CD4-positive, alpha-beta T cell (primary cell): ENCODE measurements at regions not wholly inside any gene's neighbourhood (a gene's known extent, or its start where the extent isn't known, plus 50 kb on each side); places are given as distances from the start of the nearest gene placed in this dataset.
"Not testable (repeated sequence)": the region's sequence is repeated elsewhere in the genome, so short reads cannot be mapped to it uniquely, and the experiment has no call there.

Experiments used
- ATAC-seq: fragments of 200-7000 bp; cut with Tn5 transposase; one replicate; pipeline ENCODE4 v1.10.0; 2022; ENCODE audit warnings: mild to moderate bottlenecking; ENCODE audit not compliant: poor library complexity
- CTCF ChIA-PET: fragments of 350-600 bp; sonication (Branson Sonifier 250); formaldehyde crosslinking; loops from one replicate; lab custom pipeline; 2021; ENCODE audit warnings: antibody characterized with exemption, inconsistent platforms; lab: Charles Lee
- POLR2A ChIA-PET: fragments of 350-600 bp; sonication (Branson Sonifier 250); formaldehyde crosslinking; loops from one replicate; lab custom pipeline; 2021; ENCODE audit warnings: antibody characterized with exemption, inconsistent platforms; lab: Charles Lee
- DNase-seq, 14 experiments: peaks; one replicate each; pipeline ENCODE4 v3.0.0-alpha.2; 2013 to 2020; ENCODE audit warnings: mixed read lengths in 2 of 14
- H3K27ac ChIP-seq, 2 donors: one replicate each; pipeline versions ENCODE4 v1.5.1 to v1.7.0; 2013; ENCODE audit warnings: low read length in 2 of 2, low read depth in 1 of 2, mild to moderate bottlenecking in 1 of 2
- H3K27me3 ChIP-seq, 2 experiments: 1 replicate in 1 of 2; 2 replicates in 1 of 2; pipeline versions ENCODE4 v1.6.1 to v1.7.0; 2013; ENCODE audit warnings: low read length in 2 of 2, control low read depth in 1 of 2, mild to moderate bottlenecking in 1 of 2, moderate library complexity in 1 of 2; ENCODE audit not compliant: insufficient read depth in 2 of 2, control insufficient read depth in 1 of 2
- H3K36me3 ChIP-seq: one replicate; pipeline ENCODE4 v1.6.1; 2013; ENCODE audit warnings: low read length, control low read depth; ENCODE audit not compliant: insufficient read depth
- H3K4me1 ChIP-seq: one replicate; pipeline ENCODE4 v1.6.1; 2013; ENCODE audit warnings: low read length, control low read depth; ENCODE audit not compliant: insufficient read depth
- H3K4me3 ChIP-seq: one replicate; pipeline ENCODE4 v1.5.1; 2013; ENCODE audit warnings: mild to moderate bottlenecking, low read length, moderate library complexity
- H3K9me3 ChIP-seq, 2 experiments: 1 replicate in 1 of 2; 2 replicates in 1 of 2; pipeline versions ENCODE4 v1.6.1 to v1.7.0; 2013; ENCODE audit warnings: low read length in 2 of 2, mild to moderate bottlenecking in 2 of 2, control low read depth in 1 of 2, moderate library complexity in 1 of 2; ENCODE audit not compliant: control insufficient read depth in 1 of 2, insufficient read depth in 1 of 2
- H3K27ac Mint-ChIP-seq: one replicate; pipeline ENCODE4 v1.8.0; 2020; ENCODE audit warnings: mixed read lengths
- H3K27me3 Mint-ChIP-seq: one replicate; pipeline ENCODE4 v1.8.0; 2021; ENCODE audit warnings: mixed read lengths
- H3K36me3 Mint-ChIP-seq: one replicate; pipeline ENCODE4 v1.8.0; 2021; ENCODE audit warnings: low read depth, mixed read lengths
- H3K4me1 Mint-ChIP-seq: one replicate; pipeline ENCODE4 v1.8.0; 2021; ENCODE audit warnings: low read depth, mixed read lengths
- H3K4me3 Mint-ChIP-seq: one replicate; pipeline ENCODE4 v1.8.0; 2020; ENCODE audit warnings: mild to moderate bottlenecking, mixed read lengths
- H3K9me3 Mint-ChIP-seq: one replicate; pipeline ENCODE4 v1.8.0; 2020; ENCODE audit warnings: mixed read lengths
- intact Hi-C, 2 experiments: fragments of 100-400 bp; cut with DNase I in 1 of 2; cut with micrococcal nuclease in 1 of 2; formaldehyde crosslinking; loops; one replicate each; pipeline versions ENCODE4 v1.15.1 to v1.9.0; 2023 to 2025; cut with DNase I, micrococcal nuclease
- TF ChIP-seq, protein P1 (sequence below): fragments of 200-600 bp; IDR thresholded peaks from one replicate; pipeline ENCODE4 v1.8.0; 2022; ENCODE audit warnings: antibody characterized with exemption, mild to moderate bottlenecking

DNA sequence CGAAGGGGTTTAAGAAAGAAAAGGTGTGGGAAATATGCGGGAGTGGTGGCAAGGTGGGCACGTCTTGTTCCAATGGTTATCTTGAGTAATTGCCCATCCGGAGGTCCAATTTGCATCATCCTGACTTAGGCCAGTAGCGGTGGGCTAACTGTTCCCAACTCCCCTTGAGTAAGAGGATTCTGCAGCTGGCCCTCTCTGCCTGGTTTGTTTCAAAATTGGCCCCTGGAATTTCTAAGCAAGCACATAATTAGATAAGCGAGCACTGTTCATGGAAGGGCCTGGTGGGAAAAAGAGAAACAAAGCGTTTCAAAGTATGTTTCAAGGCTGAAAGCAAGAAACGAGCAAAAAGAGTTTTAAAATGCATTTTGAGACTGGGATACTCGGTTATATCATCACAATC is 198.2 kb downstream of the CEP135 start:
- H3K27me3 ChIP-seq: no peaks in the 10 kb centered on the region
- no peak overlapping the region for H3K27ac ChIP-seq
- TF ChIP-seq, protein P1, sequence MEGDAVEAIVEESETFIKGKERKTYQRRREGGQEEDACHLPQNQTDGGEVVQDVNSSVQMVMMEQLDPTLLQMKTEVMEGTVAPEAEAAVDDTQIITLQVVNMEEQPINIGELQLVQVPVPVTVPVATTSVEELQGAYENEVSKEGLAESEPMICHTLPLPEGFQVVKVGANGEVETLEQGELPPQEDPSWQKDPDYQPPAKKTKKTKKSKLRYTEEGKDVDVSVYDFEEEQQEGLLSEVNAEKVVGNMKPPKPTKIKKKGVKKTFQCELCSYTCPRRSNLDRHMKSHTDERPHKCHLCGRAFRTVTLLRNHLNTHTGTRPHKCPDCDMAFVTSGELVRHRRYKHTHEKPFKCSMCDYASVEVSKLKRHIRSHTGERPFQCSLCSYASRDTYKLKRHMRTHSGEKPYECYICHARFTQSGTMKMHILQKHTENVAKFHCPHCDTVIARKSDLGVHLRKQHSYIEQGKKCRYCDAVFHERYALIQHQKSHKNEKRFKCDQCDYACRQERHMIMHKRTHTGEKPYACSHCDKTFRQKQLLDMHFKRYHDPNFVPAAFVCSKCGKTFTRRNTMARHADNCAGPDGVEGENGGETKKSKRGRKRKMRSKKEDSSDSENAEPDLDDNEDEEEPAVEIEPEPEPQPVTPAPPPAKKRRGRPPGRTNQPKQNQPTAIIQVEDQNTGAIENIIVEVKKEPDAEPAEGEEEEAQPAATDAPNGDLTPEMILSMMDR: no peak
- no peak overlapping the region for H3K27ac Mint-ChIP-seq
- DNase-seq (no peak), ATAC-seq (no peak)
- H3K4me1 Mint-ChIP-seq: no peaks in the 10 kb centered on the region
- H3K27me3 Mint-ChIP-seq: peaks cover 6% of the 10 kb centered on the region
- H3K9me3 ChIP-seq: no peaks in the 10 kb centered on the region
- intact Hi-C loops: no loop called here
- H3K9me3 Mint-ChIP-seq: no peaks in the 10 kb centered on the region
- ChIA-PET CTCF (no interaction called here), POLR2A (no interaction called here)
- H3K4me3 ChIP-seq: no peak overlapping the region
- no peaks in the 10 kb centered on the region for H3K4me1 ChIP-seq
- no peaks in the 10 kb centered on the region for H3K36me3 ChIP-seq
- H3K36me3 Mint-ChIP-seq: no peaks in the 10 kb centered on the region
- H3K4me3 Mint-ChIP-seq: no peak overlapping the region

- ATAC-seq (no peak), DNase-seq (no peak)
- H3K27ac ChIP-seq: no peak overlapping the region
- Mint-ChIP-seq H3K9me3 (no peaks in the 10 kb centered on the region), H3K36me3 (no peaks in the 10 kb centered on the region), H3K27ac (no peak overlapping the region), H3K27me3 (peaks cover 6% of the 10 kb centered on the region), H3K4me1 (no peaks in the 10 kb centered on the region), H3K4me3 (no peak overlapping the region)
- CTCF ChIA-PET: no interaction called here
- POLR2A ChIA-PET: no interaction called here
- H3K27me3 ChIP-seq: no peaks in the 10 kb centered on the region
- TF ChIP-seq, protein P1: no peak
- H3K4me1 ChIP-seq: no peaks in the 10 kb centered on the region
- no peaks in the 10 kb centered on the region for H3K9me3 ChIP-seq
- H3K36me3 ChIP-seq: no peaks in the 10 kb centered on the region
- intact Hi-C loops: no loop called here
- no peak overlapping the region for H3K4me3 ChIP-seq
These were observed 193.3 kb downstream of the CEP135 start for GRCh38 chr4:56142088-56142487.

DNA sequence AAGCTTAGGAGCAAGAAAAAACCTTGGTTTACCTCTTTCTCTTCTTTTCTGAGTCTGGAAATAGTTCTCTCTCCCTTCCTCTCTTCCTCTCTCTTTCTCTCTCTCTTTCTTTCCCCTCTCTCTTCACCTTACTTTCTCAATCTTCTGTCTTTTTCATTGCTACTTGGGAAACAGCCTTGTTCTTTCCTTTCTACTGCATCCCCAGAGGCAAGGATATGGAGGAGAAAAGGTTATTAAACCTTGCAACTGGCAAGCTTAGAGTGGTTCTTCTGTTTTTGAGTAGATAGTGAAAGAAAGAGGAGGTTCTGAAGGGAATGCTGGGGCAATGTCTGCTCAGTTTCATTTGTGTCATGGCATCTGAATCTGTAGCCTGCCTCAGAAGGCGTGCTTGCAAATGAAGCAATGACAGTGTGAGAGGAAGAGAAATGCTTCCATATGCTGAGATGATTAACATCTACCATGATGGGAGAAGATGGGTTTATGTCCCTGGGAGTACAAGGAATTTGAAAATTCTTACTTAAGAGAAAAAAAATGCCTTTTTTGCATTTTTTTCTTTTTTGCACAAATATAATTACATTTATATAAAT is 190.6 kb downstream of the CEP135 start:
- Mint-ChIP-seq H3K4me3 (no peak overlapping the region), H3K27ac (no peak overlapping the region), H3K9me3 (no peaks in the 10 kb centered on the region), H3K36me3 (no peaks in the 10 kb centered on the region), H3K4me1 (no peaks in the 10 kb centered on the region), H3K27me3 (peaks cover 6% of the 10 kb centered on the region)
- ChIA-PET CTCF (no interaction called here), POLR2A (no interaction called here)
- H3K4me1 ChIP-seq: no peaks in the 10 kb centered on the region
- H3K27ac ChIP-seq: no peak overlapping the region
- TF ChIP-seq, protein P1: no peak
- intact Hi-C loops: no loop called here
- no peaks in the 10 kb centered on the region for H3K27me3 ChIP-seq
- ATAC-seq (no peak), DNase-seq (no peak)
- H3K4me3 ChIP-seq: no peak overlapping the region
- H3K9me3 ChIP-seq: no peaks in the 10 kb centered on the region
- no peaks in the 10 kb centered on the region for H3K36me3 ChIP-seq

GRCh38 chr4:56134834-56135233 is 186.1 kb downstream of the CEP135 start:
- H3K4me3 ChIP-seq, DNase-seq, H3K27me3 Mint-ChIP-seq, H3K27ac ChIP-seq, H3K4me1 ChIP-seq, POLR2A ChIA-PET, H3K36me3 Mint-ChIP-seq, CTCF ChIA-PET, H3K4me3 Mint-ChIP-seq, H3K36me3 ChIP-seq, H3K4me1 Mint-ChIP-seq, ATAC-seq, intact Hi-C loops, H3K9me3 ChIP-seq, H3K9me3 Mint-ChIP-seq, H3K27me3 ChIP-seq, H3K27ac Mint-ChIP-seq: not testable (repeated sequence)
